ENCODE measurements at regions not wholly inside any gene's neighbourhood (a gene's known extent, or its start where the extent isn't known, plus 50 kb on each side); places are given as distances from the start of the nearest gene placed in this dataset.
"Not testable (repeated sequence)": the region's sequence is repeated elsewhere in the genome, so short reads cannot be mapped to it uniquely, and the experiment has no call there.

DNA sequence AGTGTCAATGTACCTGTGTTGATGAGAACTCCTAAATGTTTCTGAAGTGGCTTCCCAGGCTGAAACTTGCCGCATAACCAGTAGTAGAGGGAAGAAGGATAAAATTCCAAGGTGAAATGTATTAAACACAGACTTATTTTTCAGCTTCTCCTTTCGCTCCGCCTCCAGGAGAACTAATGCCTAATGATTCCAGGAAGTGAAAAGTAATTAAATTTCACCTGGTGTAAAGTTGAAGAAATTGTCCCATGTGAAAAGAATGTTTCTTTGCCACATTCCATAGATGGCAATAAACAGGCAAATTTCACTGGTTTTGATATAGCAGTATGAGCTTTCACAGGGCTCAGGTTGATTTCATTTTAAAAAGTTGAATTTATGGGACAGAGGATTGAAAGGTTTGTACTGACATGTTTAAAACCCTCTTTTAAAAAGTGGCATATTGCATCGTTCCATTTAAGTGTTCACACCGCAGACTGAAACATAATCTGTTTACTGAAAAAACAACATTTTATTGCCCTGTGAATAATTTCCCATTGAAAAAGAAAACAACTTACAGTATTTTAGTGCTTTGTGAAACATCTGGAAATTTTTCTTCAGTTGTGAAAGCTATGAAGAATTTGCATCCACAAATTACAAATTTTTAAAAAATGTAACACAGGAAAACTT lies 453.4 kb upstream of the NFE2L3 start:
- H3K27ac ChIP-seq, result no peak overlapping the region
- ChIA-PET CTCF (no interaction called here), POLR2A (ENCODE audit: low non-redundant PET) (no interaction called here)
- TF ChIP-seq, protein P1, sequence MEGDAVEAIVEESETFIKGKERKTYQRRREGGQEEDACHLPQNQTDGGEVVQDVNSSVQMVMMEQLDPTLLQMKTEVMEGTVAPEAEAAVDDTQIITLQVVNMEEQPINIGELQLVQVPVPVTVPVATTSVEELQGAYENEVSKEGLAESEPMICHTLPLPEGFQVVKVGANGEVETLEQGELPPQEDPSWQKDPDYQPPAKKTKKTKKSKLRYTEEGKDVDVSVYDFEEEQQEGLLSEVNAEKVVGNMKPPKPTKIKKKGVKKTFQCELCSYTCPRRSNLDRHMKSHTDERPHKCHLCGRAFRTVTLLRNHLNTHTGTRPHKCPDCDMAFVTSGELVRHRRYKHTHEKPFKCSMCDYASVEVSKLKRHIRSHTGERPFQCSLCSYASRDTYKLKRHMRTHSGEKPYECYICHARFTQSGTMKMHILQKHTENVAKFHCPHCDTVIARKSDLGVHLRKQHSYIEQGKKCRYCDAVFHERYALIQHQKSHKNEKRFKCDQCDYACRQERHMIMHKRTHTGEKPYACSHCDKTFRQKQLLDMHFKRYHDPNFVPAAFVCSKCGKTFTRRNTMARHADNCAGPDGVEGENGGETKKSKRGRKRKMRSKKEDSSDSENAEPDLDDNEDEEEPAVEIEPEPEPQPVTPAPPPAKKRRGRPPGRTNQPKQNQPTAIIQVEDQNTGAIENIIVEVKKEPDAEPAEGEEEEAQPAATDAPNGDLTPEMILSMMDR (conservative IDR thresholded peaks at IDR 0.05; ENCODE audit: low read depth), result no peak
- no peak for DNase-seq (ENCODE audit: low spot score)

DNA sequence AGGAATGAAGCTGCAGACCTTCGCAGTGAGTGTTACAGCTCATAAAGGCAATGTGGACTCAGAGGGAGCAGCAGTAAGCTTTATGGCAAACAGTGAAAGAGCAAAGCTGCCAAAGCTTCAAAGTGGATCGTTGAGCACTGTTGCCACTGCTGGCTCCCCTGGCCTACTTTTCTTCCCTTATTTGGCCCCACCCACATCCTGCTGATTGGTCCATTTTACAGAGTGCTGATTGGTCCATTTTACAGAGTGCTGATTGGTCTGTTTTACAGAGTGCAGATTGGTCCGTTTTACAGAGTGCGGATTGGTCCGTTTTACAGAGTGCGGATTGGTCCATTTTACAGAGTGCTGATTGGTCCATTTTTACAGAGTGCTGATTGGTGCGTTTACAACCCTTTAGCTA lies 451.9 kb upstream of the NFE2L3 start:
- CTCF ChIA-PET, result interaction anchor here (0.6 to 0.8 kb wide), 3 partner anchors 20 to 61 kb away, joined by 3 read pairs; no protein-coding TSS in a partner anchor
- H3K27ac ChIP-seq; DNase-seq (ENCODE audit: low spot score); POLR2A ChIA-PET (ENCODE audit: low non-redundant PET): not testable (repeated sequence)

DNA sequence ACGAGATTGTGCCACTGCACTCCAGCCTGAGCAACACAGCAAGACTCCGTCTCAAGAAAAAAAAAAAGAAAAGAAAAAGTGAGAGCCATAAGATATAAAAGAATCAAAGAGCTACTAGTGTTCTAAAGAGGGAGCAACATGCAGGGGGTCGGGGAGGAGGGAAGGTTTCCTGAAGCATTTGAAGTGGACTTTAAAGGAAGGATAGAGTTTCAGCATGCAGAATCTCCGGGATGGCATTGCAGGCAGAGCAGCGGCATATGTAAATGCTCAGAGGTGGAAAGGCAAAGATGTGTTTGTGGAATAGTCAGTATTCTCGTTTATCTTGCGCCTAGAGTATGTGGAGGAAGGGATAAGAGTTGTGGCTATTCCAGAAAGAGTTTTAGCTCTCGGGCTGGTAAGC lies 447.6 kb upstream of the NFE2L3 start:
- no peak overlapping the region for H3K27ac ChIP-seq
- no peak for DNase-seq (ENCODE audit: low spot score)
- TF ChIP-seq, protein P1 (conservative IDR thresholded peaks at IDR 0.05; ENCODE audit: low read depth), result no peak
- CTCF ChIA-PET, result interaction anchor here (0.6 kb wide), 1 partner anchor 1848 kb away, joined by 3 read pairs; no protein-coding TSS in a partner anchor
- POLR2A ChIA-PET (ENCODE audit: low non-redundant PET), result interaction anchor here (0.6 kb wide), 1 partner anchor 61 kb away, joined by 6 read pairs; no protein-coding TSS in a partner anchor

DNA sequence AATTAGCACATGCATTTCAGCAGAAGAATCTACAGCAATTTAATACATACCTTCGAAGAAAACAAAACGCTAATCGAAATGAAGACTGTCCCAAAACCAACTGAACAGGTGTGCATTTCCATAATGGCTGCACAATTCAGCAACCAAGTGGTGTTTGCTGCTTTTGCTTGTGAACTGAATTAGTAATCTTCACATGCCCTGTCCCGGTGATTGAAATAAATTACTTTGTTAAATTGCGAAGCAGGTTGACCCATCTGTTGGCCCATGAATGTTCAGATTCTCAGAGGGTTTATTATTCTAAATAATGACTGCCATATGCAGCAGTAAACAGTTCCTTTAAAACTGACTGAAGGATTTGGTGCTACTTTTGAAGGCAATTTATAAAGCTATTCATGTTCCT lies 445.2 kb upstream of the NFE2L3 start:
- ChIA-PET CTCF (no interaction called here), POLR2A (ENCODE audit: low non-redundant PET) (no interaction called here)
- DNase-seq (ENCODE audit: low spot score), result no peak
- H3K27ac ChIP-seq, result no peak overlapping the region
- TF ChIP-seq, protein P1 (conservative IDR thresholded peaks at IDR 0.05; ENCODE audit: low read depth), result no peak

DNA sequence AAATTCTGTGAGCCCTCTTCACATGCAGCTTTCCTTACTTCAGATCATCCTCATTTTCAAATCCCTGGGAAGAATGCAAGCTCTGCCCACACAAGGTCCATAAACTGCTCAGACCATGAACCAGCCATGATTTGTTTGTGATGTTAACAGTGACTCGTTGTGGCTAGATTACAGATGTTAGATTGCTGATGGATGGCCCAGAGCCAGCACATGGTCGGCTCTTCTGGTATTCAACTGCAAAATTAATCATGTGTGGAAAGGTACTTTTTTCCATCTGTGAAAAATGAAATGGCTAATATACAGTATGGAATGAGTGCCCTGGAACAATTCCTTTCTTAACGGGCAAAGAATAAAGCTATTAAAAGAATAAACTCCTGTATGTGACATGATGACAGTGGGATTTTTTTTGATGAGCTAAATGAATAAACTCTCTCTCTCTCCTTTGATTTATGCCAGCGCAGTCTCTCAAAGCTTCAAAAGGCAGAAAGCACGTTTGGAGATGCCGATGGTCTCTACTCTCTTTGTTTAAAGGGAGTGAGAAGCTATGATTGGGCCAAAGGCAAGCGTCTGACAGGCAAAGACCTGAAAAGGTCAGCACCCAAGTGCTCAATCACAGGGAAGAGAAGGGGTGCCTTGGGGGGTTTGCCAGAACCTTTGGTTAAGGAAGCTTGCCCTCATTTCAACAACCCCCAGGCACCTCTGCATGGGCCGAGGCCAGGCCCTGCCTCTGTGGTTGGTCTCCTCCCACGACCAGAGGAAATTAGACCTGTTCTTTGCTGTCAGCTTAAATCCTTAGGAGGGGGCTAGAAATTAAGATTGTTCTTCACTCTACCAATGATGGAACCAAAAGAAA lies 444.0 kb upstream of the NFE2L3 start:
- no peak for DNase-seq (ENCODE audit: low spot score)
- ChIA-PET POLR2A (ENCODE audit: low non-redundant PET) (no interaction called here), CTCF (interaction anchor here (0.5 to 0.8 kb wide), 3 partner anchors 12 to 14 kb away, joined by 3 to 4 read pairs (median 3); no protein-coding TSS in a partner anchor)
- TF ChIP-seq, protein P1 (conservative IDR thresholded peaks at IDR 0.05; ENCODE audit: low read depth), result no peak
- no peak overlapping the region for H3K27ac ChIP-seq

DNA sequence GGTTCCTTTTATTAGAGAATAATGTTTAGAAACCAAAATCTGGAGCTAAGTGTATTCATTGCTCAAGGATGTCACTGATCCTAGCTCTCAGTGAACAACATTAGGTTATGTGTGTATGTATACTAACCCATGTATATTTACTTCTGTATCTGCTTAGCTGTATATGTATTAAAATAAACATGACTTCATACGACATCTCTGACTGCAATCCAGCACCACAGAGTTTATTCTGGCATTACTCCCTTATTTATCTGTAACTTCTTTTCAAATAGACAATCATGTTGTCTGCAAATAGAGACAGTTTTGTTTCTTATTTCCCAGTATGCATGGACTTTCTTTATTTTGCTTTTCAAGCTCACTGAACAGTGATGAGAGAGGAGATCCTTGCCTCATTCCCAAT lies 441.0 kb upstream of the NFE2L3 start:
- DNase-seq (ENCODE audit: low spot score), result no peak
- no peak overlapping the region for H3K27ac ChIP-seq
- POLR2A ChIA-PET (ENCODE audit: low non-redundant PET), result no interaction called here
- TF ChIP-seq, protein P1 (conservative IDR thresholded peaks at IDR 0.05; ENCODE audit: low read depth), result no peak
- CTCF ChIA-PET, result no interaction called here

Measured in RWPE1 (cell line).